ENCODE measurements at regions not wholly inside any gene's neighbourhood (a gene's known extent, or its start where the extent isn't known, plus 50 kb on each side); places are given as distances from the start of the nearest gene placed in this dataset.
"Not testable (repeated sequence)": the region's sequence is repeated elsewhere in the genome, so short reads cannot be mapped to it uniquely, and the experiment has no call there.

- H3K27me3 ChIP-seq (ENCODE audit: control insufficient read depth, insufficient read depth, low read length), result no peaks in the 10 kb centered on the region
- no peaks in the 10 kb centered on the region for H3K36me3 ChIP-seq (ENCODE audit: control insufficient read depth, insufficient read depth, low read length)
- no peak overlapping the region for H3K27ac ChIP-seq (ENCODE audit: low read depth, low read length)
- peak in 1 of 6 donors; percentile 11 for DNase-seq (ENCODE audit: low read depth in 4 of 6, low spot score in 6 of 6)
- H3K4me1 ChIP-seq (ENCODE audit: control insufficient read depth, insufficient read depth, low read length), result no peaks in the 10 kb centered on the region
- H3K9me3 ChIP-seq (ENCODE audit: control insufficient read depth, insufficient read depth, low read length), result no peaks in the 10 kb centered on the region
- WGBS (ENCODE audit: insufficient coverage), result no CpG with 5 or more reads among the region's 1 CpG
- H3K4me3 ChIP-seq (ENCODE audit: low read depth, low read length), result no peak overlapping the region
These were observed 527.0 kb upstream of the NRG3 start for GRCh38 chr10:81348003-81348402.

- Histone ChIP-seq H3K4me3 (ENCODE audit: low read depth, low read length) (no peak overlapping the region), H3K27me3 (ENCODE audit: control insufficient read depth, insufficient read depth, low read length) (no peaks in the 10 kb centered on the region), H3K4me1 (ENCODE audit: control insufficient read depth, insufficient read depth, low read length) (no peaks in the 10 kb centered on the region), H3K27ac (ENCODE audit: low read depth, low read length) (no peak overlapping the region), H3K36me3 (ENCODE audit: control insufficient read depth, insufficient read depth, low read length) (no peaks in the 10 kb centered on the region), H3K9me3 (ENCODE audit: control insufficient read depth, insufficient read depth, low read length) (no peaks in the 10 kb centered on the region)
- WGBS (ENCODE audit: insufficient coverage), result no CpG with 5 or more reads among the region's 2 CpGs
- no peak for DNase-seq (ENCODE audit: low read depth in 4 of 6, low spot score in 6 of 6)
These were observed 507.9 kb upstream of the NRG3 start for GRCh38 chr10:81367132-81367531.

- H3K36me3 ChIP-seq (ENCODE audit: control insufficient read depth, insufficient read depth, low read length), result no peaks in the 10 kb centered on the region
- H3K4me1 ChIP-seq (ENCODE audit: control insufficient read depth, insufficient read depth, low read length), result no peaks in the 10 kb centered on the region
- no peaks in the 10 kb centered on the region for H3K9me3 ChIP-seq (ENCODE audit: control insufficient read depth, insufficient read depth, low read length)
- H3K27me3 ChIP-seq (ENCODE audit: control insufficient read depth, insufficient read depth, low read length), result no peaks in the 10 kb centered on the region
- DNase-seq (ENCODE audit: low read depth in 4 of 6, low spot score in 6 of 6), result no peak
- H3K4me3 ChIP-seq (ENCODE audit: low read depth, low read length), result no peak overlapping the region
- H3K27ac ChIP-seq (ENCODE audit: low read depth, low read length), result no peak overlapping the region
- WGBS (ENCODE audit: insufficient coverage), result 89% methylated on average over 3 of the region's 3 CpGs
These were observed 488.2 kb upstream of the NRG3 start for GRCh38 chr10:81386817-81387216.

- H3K4me1 ChIP-seq (ENCODE audit: control insufficient read depth, insufficient read depth, low read length), result no peaks in the 10 kb centered on the region
- 90% methylated on average over 2 of the region's 3 CpGs for WGBS (ENCODE audit: insufficient coverage)
- no peak for DNase-seq (ENCODE audit: low read depth in 4 of 6, low spot score in 6 of 6)
- no peaks in the 10 kb centered on the region for H3K36me3 ChIP-seq (ENCODE audit: control insufficient read depth, insufficient read depth, low read length)
- no peaks in the 10 kb centered on the region for H3K9me3 ChIP-seq (ENCODE audit: control insufficient read depth, insufficient read depth, low read length)
- H3K27ac ChIP-seq (ENCODE audit: low read depth, low read length), result no peak overlapping the region
- H3K4me3 ChIP-seq (ENCODE audit: low read depth, low read length), result no peak overlapping the region
- H3K27me3 ChIP-seq (ENCODE audit: control insufficient read depth, insufficient read depth, low read length), result no peaks in the 10 kb centered on the region
These were observed 471.5 kb upstream of the NRG3 start for GRCh38 chr10:81403451-81403850.

- Histone ChIP-seq H3K9me3 (ENCODE audit: control insufficient read depth, insufficient read depth, low read length) (no peaks in the 10 kb centered on the region), H3K4me3 (ENCODE audit: low read depth, low read length) (no peak overlapping the region), H3K27ac (ENCODE audit: low read depth, low read length) (no peak overlapping the region), H3K36me3 (ENCODE audit: control insufficient read depth, insufficient read depth, low read length) (no peaks in the 10 kb centered on the region), H3K4me1 (ENCODE audit: control insufficient read depth, insufficient read depth, low read length) (no peaks in the 10 kb centered on the region), H3K27me3 (ENCODE audit: control insufficient read depth, insufficient read depth, low read length) (no peaks in the 10 kb centered on the region)
- WGBS (ENCODE audit: insufficient coverage), result no CpG with 5 or more reads among the region's 2 CpGs
- no peak for DNase-seq (ENCODE audit: low read depth in 4 of 6, low spot score in 6 of 6)
These were observed 469.6 kb upstream of the NRG3 start for GRCh38 chr10:81405399-81405798.

- H3K27me3 ChIP-seq (ENCODE audit: control insufficient read depth, insufficient read depth, low read length), result no peaks in the 10 kb centered on the region
- H3K27ac ChIP-seq (ENCODE audit: low read depth, low read length), result no peak overlapping the region
- peaks cover 2% of the 10 kb centered on the region for H3K9me3 ChIP-seq (ENCODE audit: control insufficient read depth, insufficient read depth, low read length)
- DNase-seq (ENCODE audit: low read depth in 4 of 6, low spot score in 6 of 6), result peak in 2 of 6 donors; percentile 16 to 42
- WGBS (ENCODE audit: insufficient coverage), result 33% methylated on average over 1 of the region's 1 CpG
- no peaks in the 10 kb centered on the region for H3K4me1 ChIP-seq (ENCODE audit: control insufficient read depth, insufficient read depth, low read length)
- no peak overlapping the region for H3K4me3 ChIP-seq (ENCODE audit: low read depth, low read length)
- no peaks in the 10 kb centered on the region for H3K36me3 ChIP-seq (ENCODE audit: control insufficient read depth, insufficient read depth, low read length)
These were observed 461.0 kb upstream of the NRG3 start for GRCh38 chr10:81414038-81414437.

GRCh38 chr10:81426722-81427121 lies 448.3 kb upstream of the NRG3 start:
- DNase-seq (ENCODE audit: low read depth in 4 of 6, low spot score in 6 of 6), result no peak
- Histone ChIP-seq H3K4me1 (ENCODE audit: control insufficient read depth, insufficient read depth, low read length) (no peaks in the 10 kb centered on the region), H3K36me3 (ENCODE audit: control insufficient read depth, insufficient read depth, low read length) (no peaks in the 10 kb centered on the region), H3K27ac (ENCODE audit: low read depth, low read length) (no peak overlapping the region), H3K4me3 (ENCODE audit: low read depth, low read length) (no peak overlapping the region), H3K27me3 (ENCODE audit: control insufficient read depth, insufficient read depth, low read length) (no peaks in the 10 kb centered on the region), H3K9me3 (ENCODE audit: control insufficient read depth, insufficient read depth, low read length) (no peaks in the 10 kb centered on the region)

GRCh38 chr10:81428456-81429134 lies 446.4 kb upstream of the NRG3 start:
- Histone ChIP-seq H3K27me3 (ENCODE audit: control insufficient read depth, insufficient read depth, low read length) (no peaks in the 10 kb centered on the region), H3K4me3 (ENCODE audit: low read depth, low read length) (no peak overlapping the region), H3K9me3 (ENCODE audit: control insufficient read depth, insufficient read depth, low read length) (no peaks in the 10 kb centered on the region), H3K27ac (ENCODE audit: low read depth, low read length) (no peak overlapping the region), H3K4me1 (ENCODE audit: control insufficient read depth, insufficient read depth, low read length) (no peaks in the 10 kb centered on the region), H3K36me3 (ENCODE audit: control insufficient read depth, insufficient read depth, low read length) (no peaks in the 10 kb centered on the region)
- WGBS (ENCODE audit: insufficient coverage), result no CpG with 5 or more reads among the region's 2 CpGs
- no peak for DNase-seq (ENCODE audit: low read depth in 4 of 6, low spot score in 6 of 6)

GRCh38 chr10:81439445-81439844 lies 435.5 kb upstream of the NRG3 start:
- 100% methylated on average over 1 of the region's 2 CpGs for WGBS (ENCODE audit: insufficient coverage)
- H3K4me3 ChIP-seq (ENCODE audit: low read depth, low read length), result no peak overlapping the region
- H3K9me3 ChIP-seq (ENCODE audit: control insufficient read depth, insufficient read depth, low read length), result no peaks in the 10 kb centered on the region
- no peaks in the 10 kb centered on the region for H3K27me3 ChIP-seq (ENCODE audit: control insufficient read depth, insufficient read depth, low read length)
- H3K4me1 ChIP-seq (ENCODE audit: control insufficient read depth, insufficient read depth, low read length), result no peaks in the 10 kb centered on the region
- no peaks in the 10 kb centered on the region for H3K36me3 ChIP-seq (ENCODE audit: control insufficient read depth, insufficient read depth, low read length)
- DNase-seq (ENCODE audit: low read depth in 4 of 6, low spot score in 6 of 6), result no peak
- H3K27ac ChIP-seq (ENCODE audit: low read depth, low read length), result no peak overlapping the region

- H3K9me3 ChIP-seq (ENCODE audit: control insufficient read depth, insufficient read depth, low read length); H3K4me3 ChIP-seq (ENCODE audit: low read depth, low read length); H3K4me1 ChIP-seq (ENCODE audit: control insufficient read depth, insufficient read depth, low read length); DNase-seq (ENCODE audit: low read depth in 4 of 6, low spot score in 6 of 6); H3K36me3 ChIP-seq (ENCODE audit: control insufficient read depth, insufficient read depth, low read length); H3K27me3 ChIP-seq (ENCODE audit: control insufficient read depth, insufficient read depth, low read length); H3K27ac ChIP-seq (ENCODE audit: low read depth, low read length): not testable (repeated sequence)
- 99% methylated on average over 16 of the region's 21 CpGs for WGBS (ENCODE audit: insufficient coverage)
These were observed 433.4 kb upstream of the NRG3 start for GRCh38 chr10:81441624-81442023.
